K562 (cell line): ENCODE measurements at regions not wholly inside any gene's neighbourhood (a gene's known extent, or its start where the extent isn't known, plus 50 kb on each side); places are given as distances from the start of the nearest gene placed in this dataset.

ENCODE experiments used
- POLR2A ChIP-seq: fragments of 450-650 bp; conservative IDR thresholded peaks from 2 replicates; pipeline ENCODE4 v1.6.1; 2016
- TEAD2 ChIP-seq: fragments of 450-650 bp; IDR thresholded peaks from 2 replicates; pipeline ENCODE4 v1.6.1; 2016; ENCODE audit warnings: missing genetic modification characterization, control low read depth, missing compliant biosample characterization
- TRIM24 ChIP-seq, 2 experiments: fragments of 450-650 bp; IDR thresholded peaks; 2 replicates each; pipeline ENCODE4 v1.6.1; 2016
- U2AF1 ChIP-seq: fragments of 200-400 bp; formaldehyde crosslinking; optimal IDR thresholded peaks from 2 replicates; pipeline ENCODE3; 2017; ENCODE audit warnings: mild to moderate bottlenecking, low read depth, low read length, moderate library complexity
- ZNF274 ChIP-seq: IDR thresholded peaks from 2 replicates; pipeline ENCODE4 v1.6.1; 2011; ENCODE audit warnings: low read depth, mild to moderate bottlenecking, low read length, moderate library complexity, borderline replicate concordance
- TF ChIP-seq, protein P1 (sequence below), 3 experiments: IDR thresholded peaks in 2 of 3; conservative IDR thresholded peaks in 1 of 3; 2 replicates each; pipeline ENCODE4 v1.5.1; 2011 to 2012; ENCODE audit warnings: low read length in 3 of 3, mild to moderate bottlenecking in 3 of 3, control low read depth in 2 of 3, improper control_type of control experiment in 1 of 3, inconsistent platforms in 1 of 3, low read depth in 1 of 3, mixed read lengths in 1 of 3, moderate library complexity in 1 of 3; ENCODE audit not compliant: insufficient read depth in 2 of 3

- TF ChIP-seq U2AF1 (no peak), TEAD2 (no peak), POLR2A (no peak), ZNF274 (no peak), TRIM24 (IDR thresholded peaks at IDR 0.05) (no peak)
- TF ChIP-seq, protein P1, sequence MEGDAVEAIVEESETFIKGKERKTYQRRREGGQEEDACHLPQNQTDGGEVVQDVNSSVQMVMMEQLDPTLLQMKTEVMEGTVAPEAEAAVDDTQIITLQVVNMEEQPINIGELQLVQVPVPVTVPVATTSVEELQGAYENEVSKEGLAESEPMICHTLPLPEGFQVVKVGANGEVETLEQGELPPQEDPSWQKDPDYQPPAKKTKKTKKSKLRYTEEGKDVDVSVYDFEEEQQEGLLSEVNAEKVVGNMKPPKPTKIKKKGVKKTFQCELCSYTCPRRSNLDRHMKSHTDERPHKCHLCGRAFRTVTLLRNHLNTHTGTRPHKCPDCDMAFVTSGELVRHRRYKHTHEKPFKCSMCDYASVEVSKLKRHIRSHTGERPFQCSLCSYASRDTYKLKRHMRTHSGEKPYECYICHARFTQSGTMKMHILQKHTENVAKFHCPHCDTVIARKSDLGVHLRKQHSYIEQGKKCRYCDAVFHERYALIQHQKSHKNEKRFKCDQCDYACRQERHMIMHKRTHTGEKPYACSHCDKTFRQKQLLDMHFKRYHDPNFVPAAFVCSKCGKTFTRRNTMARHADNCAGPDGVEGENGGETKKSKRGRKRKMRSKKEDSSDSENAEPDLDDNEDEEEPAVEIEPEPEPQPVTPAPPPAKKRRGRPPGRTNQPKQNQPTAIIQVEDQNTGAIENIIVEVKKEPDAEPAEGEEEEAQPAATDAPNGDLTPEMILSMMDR (IDR thresholded peaks at IDR 0.05 in 2 of 3, conservative IDR thresholded peaks at IDR 0.05 in 1 of 3; ENCODE audit: insufficient read depth in 2 of 3, low read depth in 1 of 3, low read length in 3 of 3) = no peak
Observed at GRCh38 chr6:86459978-86460377, 477.4 kb upstream of the HTR1E start.
